Heart left ventricle (tissue), 13 donors: ENCODE measurements at regions not wholly inside any gene's neighbourhood (a gene's known extent, or its start where the extent isn't known, plus 50 kb on each side); places are given as distances from the start of the nearest gene placed in this dataset.

Experiments
- CTCF ChIP-seq, 12 donors: fragments of 200-600 bp; sonication (generic) in 4 of 12; IDR thresholded peaks; one replicate each; pipeline versions ENCODE4 v1.5.0 to v1.8.0; 2018 to 2022; ENCODE audit warnings: antibody characterized with exemption in 12 of 12, mild to moderate bottlenecking in 5 of 12
- POLR2A ChIP-seq, 2 donors: fragments of 450-650 bp; IDR thresholded peaks; one replicate each; pipeline ENCODE4 v1.6.1; 2017; ENCODE audit warnings: antibody characterized with exemption in 2 of 2, mild to moderate bottlenecking in 2 of 2, moderate library complexity in 2 of 2
- donor health status: ischemic (EF 13 %, LVEDD 7.1; RV severe dilation, severe dysfunction).
- donor health status: DM: no; HTN: yes; CAD: no.
- donor health status: DM: no; HTN: no; CAD: no.
- donor health status: ischemic (EF 25% LVEDD 6.9; RV normal size, moderate dysfunction).
- donor health status: ischemic (EF 25% LVEDD 5.7; RV mildly dilated, moderate dysfunction).
- donor health status: ischemic (EF 35%, LVEDD 5.7; RV mildly dilated, moderate dysfunction).
- donor health status: nonischemic (EF 11% LVEDD 7.7; RV severe dilation, severe dysfunction).
- donor health status: DM: yes; HTN: yes; CAD: no.
- donor health status: PGD.
- donor health status: ischemic (EF 29% LVEDD 5.4; RV normal size, mild dysfunction).
- donor health status: nonischemic (EF 23%, LVEDD 6.1; RV moderate dilation, normal function).

- TF ChIP-seq CTCF (IDR thresholded peaks at IDR 0.05): no peak
- TF ChIP-seq POLR2A (IDR thresholded peaks at IDR 0.05): no peak
Observed at GRCh38 chr4:17317526-17317925, 194.4 kb downstream of the QDPR start.
